H1 (cell line): ENCODE measurements at regions not wholly inside any gene's neighbourhood (a gene's known extent, or its start where the extent isn't known, plus 50 kb on each side); places are given as distances from the start of the nearest gene placed in this dataset.

Experiments used
- CTCF ChIP-seq, 3 experiments: IDR thresholded peaks; 1 replicate in 2 of 3; 2 replicates in 1 of 3; pipeline versions ENCODE4 v1.5.1 to v1.6.1; 2011; ENCODE audit warnings: low read length in 3 of 3, mild to moderate bottlenecking in 3 of 3, inconsistent platforms in 2 of 3, low read depth in 1 of 3, moderate library complexity in 1 of 3; ENCODE audit not compliant: insufficient read depth in 1 of 3; ENCODE audit errors: control extremely low read depth in 1 of 3
- JUND ChIP-seq: IDR thresholded peaks from 2 replicates; pipeline ENCODE4 v1.6.1; 2011; ENCODE audit warnings: mild to moderate bottlenecking, improper control_type of control experiment, low read length
- MAFK ChIP-seq: IDR thresholded peaks from 2 replicates; pipeline ENCODE4 v1.6.1; 2012; ENCODE audit warnings: low read depth, mild to moderate bottlenecking, improper control_type of control experiment, low read length
- MAX ChIP-seq: IDR thresholded peaks from 2 replicates; pipeline ENCODE4 v1.6.1; 2012; ENCODE audit warnings: inconsistent platforms
- POLR2A ChIP-seq, 2 experiments: IDR thresholded peaks; 1 replicate in 1 of 2; 2 replicates in 1 of 2; pipeline ENCODE4 v1.6.1; 2011; ENCODE audit warnings: low read depth in 2 of 2, low read length in 2 of 2, mild to moderate bottlenecking in 2 of 2; ENCODE audit errors: control extremely low read depth in 1 of 2
- RAD21 ChIP-seq, 2 experiments: IDR thresholded peaks in 1 of 2; conservative IDR thresholded peaks in 1 of 2; 2 replicates each; pipeline ENCODE4 v1.6.1; 2011; ENCODE audit warnings: low read depth in 2 of 2, low read length in 2 of 2, improper control_type of control experiment in 1 of 2, inconsistent platforms in 1 of 2, mild to moderate bottlenecking in 1 of 2, moderate library complexity in 1 of 2
- SAP30 ChIP-seq: fragments of 300-600 bp; sonication (generic); IDR thresholded peaks from 2 replicates; pipeline ENCODE4 v1.7.1; 2012; ENCODE audit warnings: low read length, moderate library complexity, mild to moderate bottlenecking, inconsistent platforms; ENCODE audit not compliant: insufficient read depth, insufficient replicate concordance
- SUZ12 ChIP-seq: fragments of 200-600 bp; sonication (generic); IDR thresholded peaks from 2 replicates; pipeline ENCODE4 v1.6.1; 2012; ENCODE audit warnings: mild to moderate bottlenecking, inconsistent platforms, low read length, moderate library complexity, mixed read lengths
- TAF1 ChIP-seq: IDR thresholded peaks from 2 replicates; pipeline ENCODE4 v1.6.1; 2011; ENCODE audit warnings: mild to moderate bottlenecking, low read depth, low read length
- USF2 ChIP-seq: IDR thresholded peaks from 2 replicates; pipeline ENCODE4 v1.6.1; 2011; ENCODE audit warnings: low read length, improper control_type of control experiment
- YY1 ChIP-seq: IDR thresholded peaks from 2 replicates; pipeline ENCODE4 v1.6.1; 2011; ENCODE audit warnings: low read depth, mild to moderate bottlenecking, low read length
- TF ChIP-seq, protein P1 (sequence below): IDR thresholded peaks from 2 replicates; pipeline ENCODE4 v1.6.1; 2011; ENCODE audit warnings: low read depth, mild to moderate bottlenecking, low read length; ENCODE audit not compliant: insufficient read depth

DNA sequence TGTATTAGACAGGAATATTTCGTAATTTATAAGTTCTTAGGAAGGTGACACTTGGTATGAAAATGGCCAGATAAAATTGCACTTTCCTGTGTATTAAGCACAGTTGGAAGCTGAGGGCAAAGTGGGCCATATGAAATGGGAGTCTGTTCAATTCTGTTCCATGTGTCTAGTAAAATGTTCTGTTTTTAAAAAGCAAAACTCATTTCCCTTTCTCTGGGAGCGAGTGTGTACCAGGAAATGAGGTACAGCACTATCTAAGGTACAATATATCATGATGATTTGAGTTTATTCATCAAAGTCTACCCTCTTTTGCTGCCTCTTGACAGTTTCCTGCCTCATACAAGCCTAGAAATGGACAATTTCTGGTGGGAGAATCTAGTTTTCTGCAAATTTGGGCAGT is 51.2 kb upstream of the KCNN2 start:
- TF ChIP-seq JUND (no peak), POLR2A (IDR thresholded peaks at IDR 0.05; ENCODE audit: control extremely low read depth in 1 of 2, low read depth in 2 of 2, low read length in 2 of 2) (no peak), CTCF (IDR thresholded peaks at IDR 0.05; ENCODE audit: control extremely low read depth in 1 of 3, insufficient read depth in 1 of 3, low read depth in 1 of 3, low read length in 3 of 3) (no peak), SUZ12 (no peak), MAX (no peak), YY1 (no peak), RAD21 (IDR thresholded peaks at IDR 0.05 in 1 of 2, conservative IDR thresholded peaks at IDR 0.05 in 1 of 2; ENCODE audit: low read depth in 2 of 2, low read length in 2 of 2) (no peak), USF2 (no peak), SAP30 (no peak), TAF1 (no peak), MAFK (no peak)
- TF ChIP-seq, protein P1, sequence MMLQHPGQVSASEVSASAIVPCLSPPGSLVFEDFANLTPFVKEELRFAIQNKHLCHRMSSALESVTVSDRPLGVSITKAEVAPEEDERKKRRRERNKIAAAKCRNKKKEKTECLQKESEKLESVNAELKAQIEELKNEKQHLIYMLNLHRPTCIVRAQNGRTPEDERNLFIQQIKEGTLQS, result no peak
